HG03039 (cell line): ENCODE measurements at regions not wholly inside any gene's neighbourhood (a gene's known extent, or its start where the extent isn't known, plus 50 kb on each side); places are given as distances from the start of the nearest gene placed in this dataset.

Experiments
- ATAC-seq: cut with Tn5 transposase; IDR thresholded peaks from one replicate; pipeline ENCODE4 v1.9.1; 2021; ENCODE audit warnings: mild to moderate bottlenecking, moderate library complexity; ENCODE audit not compliant: unreplicated experiment

GRCh38 chr4:26020083-26020668, 106.2 kb downstream of the SMIM20 start:
- no peak for ATAC-seq

DNA sequence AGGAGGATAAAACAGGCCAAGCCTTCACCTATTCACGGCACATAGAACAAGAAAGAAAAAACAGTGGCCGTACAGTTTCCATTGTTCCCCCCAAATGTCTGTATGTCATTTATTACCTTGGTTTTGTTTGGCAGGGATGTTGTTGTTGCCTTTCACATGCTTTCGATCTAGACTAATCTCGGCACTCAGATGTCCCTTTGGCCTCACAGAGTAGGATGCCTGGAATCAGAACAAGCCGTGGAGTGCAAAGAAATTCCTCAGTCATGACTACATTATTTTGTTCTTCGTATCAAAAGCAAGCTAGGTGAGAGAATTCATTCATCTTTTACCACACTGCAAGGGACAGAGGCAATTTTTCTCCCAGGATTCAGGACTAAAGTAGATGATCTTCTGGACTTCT, 106.9 kb downstream of the SMIM20 start:
- ATAC-seq: no peak

DNA sequence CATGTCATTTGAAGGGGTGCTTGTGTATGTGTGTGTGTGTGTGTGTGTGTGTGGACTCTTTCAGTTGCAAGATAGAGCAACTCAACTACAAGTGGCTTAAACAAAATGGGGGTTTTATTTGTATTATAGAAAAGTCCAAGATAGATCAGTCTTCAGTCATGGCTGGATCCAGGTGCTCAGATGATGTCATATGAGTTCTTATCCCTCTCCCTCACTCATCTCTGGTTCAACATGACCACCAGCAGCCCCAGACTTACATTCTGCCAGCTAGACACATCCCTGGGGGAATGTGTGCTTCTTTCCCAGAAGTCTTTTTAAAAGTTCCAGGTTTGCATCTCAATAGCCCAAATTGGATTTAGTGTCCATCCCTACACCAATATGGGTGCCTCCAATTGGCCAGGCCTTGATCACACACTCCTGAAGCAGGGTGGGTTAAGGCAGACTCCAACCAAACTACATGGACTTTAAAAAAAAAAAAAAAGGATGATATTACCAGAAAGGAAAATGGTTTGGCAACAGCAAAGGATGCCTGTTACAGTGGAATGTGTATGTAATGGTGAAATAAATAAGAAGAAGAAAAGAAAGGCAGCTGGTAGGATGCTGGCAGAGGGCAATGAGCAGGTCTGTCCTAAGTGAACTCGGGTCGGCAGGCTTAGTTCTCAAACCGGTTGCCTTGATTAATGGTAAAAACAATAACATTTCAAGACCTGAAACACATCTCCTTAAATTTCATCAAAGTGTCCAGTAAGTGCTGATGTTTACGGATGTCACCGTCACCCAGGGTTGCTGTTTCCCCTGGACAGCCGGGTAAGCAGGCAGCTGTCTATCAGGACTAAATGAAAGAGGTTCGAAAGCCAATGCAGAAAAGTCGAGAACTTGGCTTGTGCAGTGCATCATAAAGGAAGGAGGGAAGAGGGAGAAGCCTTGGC, 107.7 kb downstream of the SMIM20 start:
- no peak for ATAC-seq

DNA sequence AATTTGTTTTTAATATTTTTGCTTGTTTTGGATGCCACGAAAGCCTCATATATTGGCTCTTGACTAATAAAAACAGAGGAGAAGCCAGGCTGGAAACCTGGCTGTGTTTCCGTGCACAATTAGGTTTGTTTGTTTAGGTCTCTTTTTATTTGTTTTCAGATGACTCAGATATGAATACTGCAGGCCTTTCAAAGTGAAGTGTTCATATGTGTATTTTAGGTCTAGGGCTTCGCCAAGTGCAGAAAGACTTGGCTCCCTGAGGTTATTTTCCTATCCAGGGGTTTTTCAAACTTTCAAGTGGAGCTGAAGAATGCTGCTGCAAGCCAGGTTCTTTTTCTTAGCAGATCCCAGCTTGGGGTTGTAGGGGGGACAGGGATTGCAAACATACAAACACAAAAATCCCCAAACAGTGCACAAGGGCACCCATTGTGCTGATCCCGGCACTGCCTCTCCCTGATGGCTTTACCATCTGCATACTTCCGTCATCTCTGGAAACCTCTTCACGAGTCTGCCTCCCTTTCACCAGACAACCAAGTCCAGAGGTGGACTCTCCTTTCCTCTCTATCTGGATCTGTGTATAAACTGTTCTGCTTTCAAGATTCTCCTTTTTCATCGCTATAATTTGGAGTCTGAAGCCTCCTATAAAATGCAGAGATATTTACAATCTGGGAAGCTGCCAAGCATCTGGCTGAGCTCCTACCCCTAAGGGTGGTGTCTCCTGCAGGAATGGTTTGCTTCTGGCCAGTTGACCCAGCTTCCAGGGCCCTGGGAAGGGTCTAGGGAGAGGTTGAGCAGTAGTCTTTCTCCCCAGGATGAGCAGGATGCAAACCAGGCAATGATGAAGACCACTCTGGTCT, 108.6 kb downstream of the SMIM20 start:
- ATAC-seq: no peak

GRCh38 chr4:26023203-26023972, 109.4 kb downstream of the SMIM20 start:
- no peak for ATAC-seq

- ATAC-seq: no peak
These were observed 110.1 kb downstream of the SMIM20 start for GRCh38 chr4:26024079-26024478.

GRCh38 chr4:26028133-26028792, 114.2 kb downstream of the SMIM20 start:
- no peak for ATAC-seq

- peak; percentile 87 for ATAC-seq
These were observed 115.0 kb downstream of the SMIM20 start for GRCh38 chr4:26028793-26029567.

DNA sequence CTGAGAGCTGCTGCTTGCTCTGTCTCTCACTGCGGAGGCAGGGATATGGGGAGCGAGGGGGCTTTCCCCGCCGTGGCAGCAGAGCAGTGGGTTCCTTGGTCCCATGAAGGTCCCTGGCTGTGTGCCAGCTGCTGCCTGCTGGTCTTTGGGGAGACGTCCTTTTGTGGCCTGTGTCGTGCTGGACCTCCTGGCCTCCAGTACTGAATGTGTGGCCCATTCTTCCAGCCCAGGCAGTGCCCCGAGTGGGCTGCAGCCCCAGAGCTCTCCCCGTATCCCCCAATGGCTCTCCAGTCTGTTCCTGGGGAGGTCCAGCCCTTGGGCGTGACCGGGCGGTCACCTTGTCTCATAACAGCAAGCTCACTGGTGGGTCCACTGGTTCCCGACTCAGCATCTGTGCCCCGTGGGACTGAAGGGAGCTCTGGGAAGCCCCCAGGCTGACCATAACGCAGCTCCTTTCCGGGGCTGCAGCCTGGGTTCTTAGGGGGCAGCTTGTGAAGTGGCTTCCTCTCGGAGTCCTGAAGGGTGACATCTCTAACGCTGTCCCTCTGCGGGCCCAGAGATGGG, 115.6 kb downstream of the SMIM20 start:
- no peak for ATAC-seq

- no peak for ATAC-seq
These were observed 116.2 kb downstream of the SMIM20 start for GRCh38 chr4:26030260-26030667.

GRCh38 chr4:26030780-26031179, 116.8 kb downstream of the SMIM20 start:
- no peak for ATAC-seq

- no peak for ATAC-seq
These were observed 117.7 kb downstream of the SMIM20 start for GRCh38 chr4:26031704-26032103.

- no peak for ATAC-seq
These were observed 118.1 kb downstream of the SMIM20 start for GRCh38 chr4:26032142-26032541.

GRCh38 chr4:26032630-26033317, 118.8 kb downstream of the SMIM20 start:
- ATAC-seq: no peak

DNA sequence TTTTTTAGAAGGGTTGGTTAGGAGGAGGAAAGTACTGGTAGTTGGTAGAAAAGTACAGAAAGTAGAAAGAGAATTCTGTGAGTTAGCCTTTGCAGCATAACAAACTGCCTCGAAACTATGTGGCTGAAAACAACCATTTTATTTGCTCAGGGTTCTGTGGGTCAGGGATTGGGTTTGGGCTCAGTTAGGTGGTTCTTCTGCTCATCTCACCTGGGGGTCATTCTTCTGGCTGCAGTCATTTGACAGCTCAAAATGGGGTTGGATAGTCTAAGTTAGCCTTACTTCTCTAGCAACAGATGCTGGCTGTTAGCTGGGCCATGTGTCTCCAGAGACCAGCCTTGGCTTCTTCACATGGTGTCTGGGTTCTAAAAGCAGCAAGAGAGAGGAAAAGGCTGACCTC, 119.4 kb downstream of the SMIM20 start:
- ATAC-seq: no peak

DNA sequence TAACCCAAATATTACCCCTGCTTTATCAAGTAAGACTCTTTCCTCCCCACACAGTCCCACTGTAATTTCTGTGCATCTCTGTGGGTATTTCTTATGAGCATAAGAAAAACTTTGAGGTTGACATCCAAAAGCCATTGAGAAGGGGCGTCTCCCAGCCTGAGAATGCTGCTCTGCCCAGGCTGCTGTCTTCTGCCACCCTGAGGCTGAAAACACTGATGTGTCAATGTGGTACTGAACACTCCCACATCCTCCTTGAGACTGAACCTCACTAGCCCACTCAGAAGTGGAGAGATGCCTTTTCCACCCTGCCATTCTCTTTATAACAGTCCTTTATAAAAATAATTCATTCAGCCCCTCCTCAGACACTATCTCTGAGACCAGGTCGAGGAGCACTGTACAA, 120.8 kb downstream of the SMIM20 start:
- ATAC-seq: no peak

DNA sequence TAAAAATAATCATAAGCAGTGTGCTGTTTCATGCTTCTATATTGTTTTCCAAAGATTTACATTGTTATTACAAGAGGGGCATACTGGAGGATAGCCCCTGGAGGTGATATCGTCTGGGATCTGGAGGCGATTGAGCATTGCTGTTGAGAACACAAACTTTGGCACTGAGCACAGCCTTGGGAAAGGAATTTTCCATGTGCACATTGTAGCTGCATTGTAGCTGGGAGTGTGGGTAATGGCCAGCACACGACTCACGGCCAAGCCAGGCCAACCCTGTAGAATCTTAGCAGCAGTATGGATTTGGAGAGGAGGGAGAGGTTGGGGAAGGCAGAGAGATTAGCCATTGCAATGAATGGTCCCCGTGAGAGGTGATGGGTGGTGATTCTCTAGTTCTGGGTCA, 121.9 kb downstream of the SMIM20 start:
- no peak for ATAC-seq

DNA sequence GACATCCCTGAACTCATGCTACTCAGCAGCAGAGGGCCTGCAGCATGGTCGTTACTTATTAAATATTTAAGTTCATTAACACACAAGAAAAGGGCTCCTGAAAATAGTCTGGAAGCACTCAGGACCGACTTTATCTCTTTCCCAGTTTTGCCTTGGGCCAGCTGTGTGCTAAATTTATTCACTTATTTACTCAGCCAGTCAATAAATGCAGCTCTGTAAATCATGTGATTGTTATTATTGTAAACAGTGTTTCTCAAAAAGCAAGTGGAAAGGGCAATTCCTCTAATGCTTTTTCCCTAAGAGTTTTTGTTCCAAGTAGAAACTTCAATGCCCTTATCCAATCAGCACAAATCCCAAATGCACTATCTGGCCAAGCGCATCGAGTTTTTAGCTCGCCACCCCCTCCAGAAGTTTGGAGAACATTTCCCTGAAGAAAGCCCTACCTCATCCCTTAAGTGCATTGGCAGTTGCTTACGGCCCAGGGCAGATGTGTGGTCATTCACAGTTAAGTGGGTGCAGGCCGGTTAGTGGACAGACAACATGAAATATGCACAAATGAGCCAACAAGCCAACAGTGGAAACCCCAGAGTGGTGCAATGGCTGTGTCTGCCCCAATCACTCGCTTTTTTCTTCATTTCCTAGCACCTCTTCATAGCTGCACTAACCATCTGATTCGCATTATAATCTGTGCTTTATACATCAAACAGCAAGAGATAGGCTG, 125.8 kb downstream of the SMIM20 start:
- no peak for ATAC-seq
